ENCODE measurements at regions not wholly inside any gene's neighbourhood (a gene's known extent, or its start where the extent isn't known, plus 50 kb on each side); places are given as distances from the start of the nearest gene placed in this dataset.

- DNase-seq (ENCODE audit: low read depth) = no peak
Observed at GRCh38 chr3:18827664-18828063, 320.6 kb upstream of the KCNH8 start.

- no peak for DNase-seq (ENCODE audit: low read depth)
Observed at GRCh38 chr3:18825665-18826064, 322.6 kb upstream of the KCNH8 start.

GRCh38 chr3:18813300-18813699 lies 335.0 kb upstream of the KCNH8 start:
- DNase-seq (ENCODE audit: low read depth) = no peak

GRCh38 chr3:18812316-18812715 lies 336.0 kb upstream of the KCNH8 start:
- DNase-seq (ENCODE audit: low read depth) = no peak

- no peak for DNase-seq (ENCODE audit: low read depth)
Observed at GRCh38 chr3:18810306-18810661, 338.0 kb upstream of the KCNH8 start.

GRCh38 chr3:18809640-18810305 lies 338.5 kb upstream of the KCNH8 start:
- no peak for DNase-seq (ENCODE audit: low read depth)

GRCh38 chr3:18808429-18808828 lies 339.9 kb upstream of the KCNH8 start:
- no peak for DNase-seq (ENCODE audit: low read depth)

GRCh38 chr3:18807593-18807992 lies 340.7 kb upstream of the KCNH8 start:
- no peak for DNase-seq (ENCODE audit: low read depth)

- DNase-seq (ENCODE audit: low read depth) = no peak
Observed at GRCh38 chr3:18806633-18807032, 341.7 kb upstream of the KCNH8 start.

- DNase-seq (ENCODE audit: low read depth) = no peak
Observed at GRCh38 chr3:18797378-18797777, 350.9 kb upstream of the KCNH8 start.

- no peak for DNase-seq (ENCODE audit: low read depth)
Observed at GRCh38 chr3:18795078-18795477, 353.2 kb upstream of the KCNH8 start.

- no peak for DNase-seq (ENCODE audit: low read depth)
Observed at GRCh38 chr3:18791752-18792151, 356.6 kb upstream of the KCNH8 start.

- DNase-seq (ENCODE audit: low read depth) = no peak
Observed at GRCh38 chr3:18791182-18791581, 357.1 kb upstream of the KCNH8 start.

GRCh38 chr3:18790384-18790783 lies 357.9 kb upstream of the KCNH8 start:
- DNase-seq (ENCODE audit: low read depth) = no peak

- DNase-seq (ENCODE audit: low read depth) = no peak
Observed at GRCh38 chr3:18789734-18790133, 358.6 kb upstream of the KCNH8 start.

- no peak for DNase-seq (ENCODE audit: low read depth)
Observed at GRCh38 chr3:18787441-18787840, 360.9 kb upstream of the KCNH8 start.

- no peak for DNase-seq (ENCODE audit: low read depth)
Observed at GRCh38 chr3:18786650-18787323, 361.5 kb upstream of the KCNH8 start.

- DNase-seq (ENCODE audit: low read depth) = no peak
Observed at GRCh38 chr3:18782191-18782590, 357.1 kb upstream of the SATB1 start.

GRCh38 chr3:18780959-18781358 lies 355.8 kb upstream of the SATB1 start:
- DNase-seq (ENCODE audit: low read depth) = no peak

- no peak for DNase-seq (ENCODE audit: low read depth)
Observed at GRCh38 chr3:18779704-18780103, 354.6 kb upstream of the SATB1 start.

GRCh38 chr3:18778598-18778997 lies 353.5 kb upstream of the SATB1 start:
- no peak for DNase-seq (ENCODE audit: low read depth)

GRCh38 chr3:18778094-18778493 lies 353.0 kb upstream of the SATB1 start:
- DNase-seq (ENCODE audit: low read depth) = no peak

- no peak for DNase-seq (ENCODE audit: low read depth)
Observed at GRCh38 chr3:18775501-18775900, 350.4 kb upstream of the SATB1 start.

Data from stimulated activated CD8-positive, alpha-beta memory T cell treated with anti-CD3 and anti-CD28 coated beads, Interleukin-7, amount 100 ng/mL, for 24 hours (primary cell).